ENCODE measurements at regions not wholly inside any gene's neighbourhood (a gene's known extent, or its start where the extent isn't known, plus 50 kb on each side); places are given as distances from the start of the nearest gene placed in this dataset.

GRCh38 chr5:54765165-54766028, 220.0 kb downstream of the ESM1 start:
- DNase-seq = no peak

GRCh38 chr5:54764102-54765090, 221.0 kb downstream of the ESM1 start:
- no peak for DNase-seq

DNA sequence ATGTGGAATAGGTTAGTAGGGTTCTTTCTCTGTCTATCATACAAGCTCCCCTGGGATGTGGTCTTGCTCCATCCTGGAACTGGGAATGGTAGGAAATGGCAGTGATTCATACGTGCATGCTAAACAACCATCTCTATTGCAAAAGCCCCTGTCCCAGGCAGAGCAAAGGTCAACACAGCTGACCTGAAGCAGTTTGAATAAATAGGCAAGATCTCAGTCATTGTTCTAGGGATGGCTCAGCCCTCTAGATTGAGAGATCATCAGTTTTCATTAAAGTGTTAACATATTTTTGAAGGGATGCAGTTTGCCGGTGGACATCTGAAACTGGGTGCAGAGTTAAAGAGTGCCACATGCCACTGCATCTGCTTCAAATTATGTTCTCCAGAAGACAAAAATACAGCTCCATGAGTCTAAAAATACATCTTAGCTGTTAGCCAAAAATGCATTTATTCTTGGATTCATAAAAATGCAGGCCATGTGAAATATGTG, 224.1 kb downstream of the ESM1 start:
- no peak for DNase-seq

DNA sequence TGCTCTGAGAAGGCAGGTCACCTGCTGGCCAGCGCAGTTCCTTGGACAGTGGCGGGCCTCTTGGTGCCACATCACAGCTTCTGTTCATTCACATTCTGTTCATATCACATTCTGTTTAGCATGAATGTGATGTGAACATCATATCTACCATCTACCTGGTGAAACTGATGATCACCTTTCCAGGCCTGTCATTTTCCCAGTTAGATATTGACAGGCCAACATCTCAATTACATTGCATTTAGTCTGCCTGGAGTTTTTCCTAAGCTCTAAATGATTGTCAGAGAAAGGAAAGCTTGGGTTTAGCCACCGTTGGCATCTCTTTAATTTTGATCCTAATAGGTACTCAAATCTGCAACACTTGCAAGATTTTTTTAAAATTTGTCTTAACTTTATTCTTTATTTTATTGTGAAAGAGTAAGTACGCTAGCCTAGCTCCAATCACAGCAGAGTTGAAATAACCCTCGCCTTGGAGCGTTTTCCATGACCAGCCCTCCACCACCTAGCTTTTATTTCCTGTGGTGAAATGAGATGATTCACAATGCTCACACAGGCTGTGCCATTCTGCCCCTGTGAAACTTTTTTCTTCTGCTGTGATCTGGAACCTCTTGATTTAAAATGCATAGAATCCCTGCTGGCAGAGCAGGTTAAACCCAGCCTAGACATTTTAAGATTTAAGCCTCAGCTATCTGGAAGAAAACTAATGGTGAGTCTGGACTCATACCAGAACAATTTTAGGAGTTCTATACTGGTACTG, 225.0 kb downstream of the ESM1 start:
- no peak for DNase-seq

- DNase-seq = no peak
Measured at GRCh38 chr5:54758038-54758437, 227.4 kb downstream of the ESM1 start.

GRCh38 chr5:54757541-54757940, 227.9 kb downstream of the ESM1 start:
- DNase-seq = no peak

DNA sequence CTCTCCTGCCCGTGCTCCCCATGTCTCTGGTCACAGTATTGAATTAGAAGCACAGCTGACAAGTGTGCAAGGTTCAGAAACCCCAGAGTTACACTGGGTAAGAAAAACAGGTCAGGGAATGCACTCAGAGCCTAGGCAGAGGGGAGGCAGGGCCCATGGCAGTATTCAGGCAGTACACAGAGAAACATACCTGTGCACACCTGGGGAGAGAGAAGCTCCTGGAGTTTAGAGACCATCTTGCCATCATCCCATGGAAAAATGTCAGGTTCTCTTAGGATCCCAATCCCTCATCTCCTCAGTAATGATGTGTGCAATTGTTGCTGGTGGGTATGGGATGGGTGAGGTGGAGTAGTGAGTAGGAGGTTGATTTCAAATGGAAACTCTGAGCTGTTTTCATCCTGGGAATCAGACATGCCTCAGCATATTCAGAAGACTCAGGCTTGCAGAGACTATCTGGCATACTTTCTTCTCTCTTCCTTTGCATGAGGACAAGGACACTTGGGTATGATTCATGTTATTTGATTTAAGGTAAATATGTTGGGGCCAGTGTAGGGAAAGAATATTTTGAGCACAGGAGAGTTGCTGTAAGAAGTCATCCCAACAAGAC, 228.5 kb downstream of the ESM1 start:
- no peak for DNase-seq

GRCh38 chr5:54756301-54756700, 229.1 kb downstream of the ESM1 start:
- no peak for DNase-seq

DNA sequence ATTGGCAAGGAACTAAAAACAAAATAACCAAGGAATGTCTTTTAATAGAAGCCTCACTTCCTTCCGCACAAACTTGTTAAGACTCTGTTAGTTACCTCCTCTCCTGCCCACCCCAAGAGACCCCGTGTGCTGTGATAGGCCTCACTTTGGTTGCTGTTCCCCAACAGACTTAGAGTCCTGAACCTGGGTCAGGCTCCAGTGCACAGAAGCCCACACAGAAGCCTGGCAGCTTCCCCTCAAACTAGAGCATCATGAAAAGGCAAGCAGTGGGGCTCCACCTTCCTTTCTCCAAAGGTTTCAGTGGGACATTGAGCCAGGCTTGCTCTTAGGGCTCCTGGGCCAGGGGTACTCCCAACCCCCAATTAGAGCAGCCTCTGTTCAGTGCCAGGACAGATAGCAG, 230.5 kb downstream of the ESM1 start:
- no peak for DNase-seq

DNA sequence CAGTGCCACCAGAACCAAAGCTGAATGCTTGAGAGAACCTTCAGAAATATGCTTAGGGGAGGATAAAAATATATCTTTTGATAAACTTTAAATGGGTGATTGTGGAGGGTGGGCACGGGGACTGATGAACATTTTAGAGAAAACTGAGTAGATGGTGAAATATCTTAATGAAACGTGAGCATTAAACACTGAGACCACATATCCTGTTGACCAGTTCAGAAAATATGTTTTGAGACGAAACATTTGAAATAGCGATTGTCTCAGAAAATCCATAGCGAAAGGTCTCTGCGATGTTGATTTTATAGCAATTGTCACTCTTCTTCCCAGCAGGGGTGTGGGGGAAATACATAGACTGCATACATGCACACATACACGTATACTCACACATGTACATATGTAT, 231.0 kb downstream of the ESM1 start:
- DNase-seq = no peak

- no peak for DNase-seq
Measured at GRCh38 chr5:54753753-54754152, 231.6 kb downstream of the ESM1 start.

DNA sequence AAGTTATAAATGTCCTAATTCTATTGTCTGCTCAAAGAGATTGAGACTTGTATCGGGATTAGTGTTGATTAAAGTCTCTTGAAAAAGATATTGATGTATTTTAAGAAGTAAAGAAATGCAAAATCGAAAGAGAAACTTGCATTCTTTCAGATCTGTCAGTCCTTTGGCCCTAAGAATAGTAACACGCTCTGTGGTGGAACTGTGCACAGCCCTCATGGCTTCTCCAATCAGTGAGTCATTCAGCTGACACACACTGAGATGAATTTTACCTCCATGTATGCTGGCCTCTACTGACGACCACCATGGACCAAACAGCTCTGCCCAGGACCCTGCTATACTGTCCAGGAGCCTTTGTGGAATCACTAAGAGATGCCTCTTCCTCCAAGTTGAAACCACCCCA, 232.4 kb downstream of the ESM1 start:
- no peak for DNase-seq

DNA sequence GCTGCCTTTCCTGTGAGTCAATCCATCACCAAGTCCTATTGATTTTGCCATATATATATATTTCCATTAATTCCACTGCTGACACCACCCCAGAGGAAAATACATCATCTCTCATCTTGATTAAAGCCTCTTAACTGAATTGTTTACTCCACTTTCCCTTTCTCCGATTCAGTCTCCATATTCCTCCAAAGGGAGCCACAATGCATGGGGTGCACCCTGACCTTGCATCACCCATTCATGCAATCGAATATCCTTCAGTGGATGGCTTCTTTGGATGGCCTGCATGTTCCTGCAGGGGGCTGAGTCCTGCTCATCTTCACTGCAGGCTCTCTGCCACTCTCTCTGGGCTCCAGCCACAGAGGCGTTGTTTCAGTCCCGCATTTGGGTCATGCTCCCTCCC, 231.0 kb downstream of the SNX18 start:
- DNase-seq = no peak

GRCh38 chr5:54746777-54747398, 229.3 kb downstream of the SNX18 start:
- DNase-seq = no peak

GRCh38 chr5:54746346-54746745, 228.8 kb downstream of the SNX18 start:
- DNase-seq = no peak

GRCh38 chr5:54745599-54745998, 228.0 kb downstream of the SNX18 start:
- DNase-seq = no peak

GRCh38 chr5:54743997-54744788, 226.6 kb downstream of the SNX18 start:
- DNase-seq = peak; percentile 49

GRCh38 chr5:54743581-54743980, 226.0 kb downstream of the SNX18 start:
- no peak for DNase-seq

GRCh38 chr5:54742417-54742891, 224.9 kb downstream of the SNX18 start:
- no peak for DNase-seq

DNA sequence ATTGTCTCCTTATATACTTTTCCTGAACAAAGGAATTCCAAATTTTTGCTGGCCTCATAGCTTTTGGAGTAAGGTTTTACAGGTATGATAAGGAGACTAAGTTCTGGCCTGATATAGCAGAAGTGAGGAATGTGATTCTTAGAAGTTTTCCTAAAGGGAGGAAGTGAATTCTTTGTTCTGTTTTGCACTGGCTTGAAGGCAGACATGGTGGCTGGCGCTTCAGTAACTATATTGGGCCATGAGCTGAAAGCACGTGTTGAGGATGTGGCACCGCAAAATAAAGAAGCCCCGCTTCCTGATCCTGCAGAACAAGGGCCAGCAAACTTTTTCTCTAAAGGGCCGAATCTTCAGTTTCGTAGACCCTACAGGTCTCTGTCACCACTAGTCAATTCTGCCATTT, 224.2 kb downstream of the SNX18 start:
- DNase-seq = no peak

GRCh38 chr5:54740141-54740540, 222.6 kb downstream of the SNX18 start:
- no peak for DNase-seq
